ENCODE measurements at regions not wholly inside any gene's neighbourhood (a gene's known extent, or its start where the extent isn't known, plus 50 kb on each side); places are given as distances from the start of the nearest gene placed in this dataset.

GRCh38 chr1:47572731-47573430 is 135.0 kb downstream of the FOXD2 start:
- FAIRE-seq (no peak), DNase-seq (ENCODE audit: insufficient read length, low spot score) (no peak)

DNA sequence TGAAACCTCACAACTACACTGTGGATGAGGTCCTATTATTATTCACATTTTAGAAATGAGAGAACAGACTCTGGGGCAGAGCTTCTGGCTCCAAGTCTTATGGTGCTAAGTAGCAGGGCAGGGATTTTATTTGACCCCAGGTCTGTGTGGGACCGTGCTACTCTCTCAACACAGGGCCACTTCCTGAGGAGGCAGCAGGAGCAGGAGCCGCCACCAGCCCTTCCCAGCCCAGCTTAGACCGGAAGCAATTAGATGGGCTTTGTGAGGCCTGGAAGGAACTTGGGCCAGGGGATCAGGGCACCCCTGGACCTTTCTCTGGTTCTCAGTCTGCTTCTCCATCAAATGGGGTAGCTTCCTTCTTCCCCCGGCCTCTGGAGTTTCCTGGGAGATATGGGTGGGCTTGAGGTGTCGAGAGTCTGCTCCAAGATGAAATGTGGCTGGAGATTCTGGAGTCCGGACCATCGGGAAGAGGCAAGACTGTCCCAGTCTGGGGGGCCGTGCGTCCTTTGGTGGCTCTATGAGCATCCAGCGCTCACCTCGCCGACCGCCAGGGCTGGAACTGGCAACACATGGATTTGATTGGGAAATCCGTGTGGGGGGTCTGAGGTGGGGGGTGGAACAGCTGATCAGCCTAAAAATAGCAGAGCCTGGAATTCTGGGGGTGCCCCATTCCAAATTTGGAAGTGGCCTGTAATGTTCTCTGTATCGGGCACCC is 136.8 kb downstream of the FOXD2 start:
- no peak for FAIRE-seq
- no peak for DNase-seq (ENCODE audit: insufficient read length, low spot score)

DNA sequence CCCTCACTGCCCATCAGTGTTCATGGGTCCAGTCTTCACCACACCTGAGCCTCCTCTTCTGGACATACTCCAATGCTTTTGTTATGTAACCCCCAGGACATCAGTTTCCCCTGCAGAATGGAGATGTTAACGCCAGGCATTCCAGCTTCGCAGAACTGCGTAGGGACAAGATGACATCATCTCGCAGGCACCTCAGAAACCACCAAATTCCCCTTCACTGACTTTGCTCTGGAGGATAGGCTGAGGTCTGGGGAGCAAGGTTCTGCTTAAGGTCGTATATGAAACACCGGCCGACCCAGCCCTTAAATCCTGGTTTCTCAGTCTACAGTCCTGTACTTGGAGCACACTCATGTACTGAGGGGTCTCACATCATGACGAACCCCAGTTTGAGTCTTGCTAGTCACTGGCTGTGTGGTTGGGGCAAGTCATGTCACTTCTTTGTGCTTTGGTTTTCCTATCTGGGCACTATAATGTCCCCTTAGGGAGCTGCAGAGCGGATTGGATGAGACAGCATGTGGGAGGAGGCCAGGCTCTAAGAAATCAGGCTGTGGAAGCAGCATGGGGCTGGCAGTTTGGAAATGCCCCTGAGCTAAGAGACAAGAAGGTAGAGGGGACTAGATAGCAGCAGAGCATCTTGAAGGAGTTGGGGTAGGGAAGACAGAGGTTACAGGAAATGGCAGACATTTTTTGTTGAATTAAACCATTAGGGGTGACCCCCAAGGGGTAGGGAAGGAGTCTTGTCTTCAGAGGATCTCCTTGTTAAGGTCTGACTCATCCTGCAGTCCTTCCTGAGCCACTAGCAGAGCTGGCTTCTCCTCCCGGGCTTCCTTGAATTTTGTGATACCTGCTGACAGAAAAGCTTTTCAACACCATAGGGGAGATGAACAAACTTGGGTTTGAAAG is 138.3 kb downstream of the FOXD2 start:
- no peak for FAIRE-seq
- DNase-seq (ENCODE audit: insufficient read length, low spot score), result no peak

- no peak for FAIRE-seq
- no peak for DNase-seq (ENCODE audit: insufficient read length, low spot score)
Measured at GRCh38 chr1:47576758-47577115, 138.9 kb downstream of the FOXD2 start.

DNA sequence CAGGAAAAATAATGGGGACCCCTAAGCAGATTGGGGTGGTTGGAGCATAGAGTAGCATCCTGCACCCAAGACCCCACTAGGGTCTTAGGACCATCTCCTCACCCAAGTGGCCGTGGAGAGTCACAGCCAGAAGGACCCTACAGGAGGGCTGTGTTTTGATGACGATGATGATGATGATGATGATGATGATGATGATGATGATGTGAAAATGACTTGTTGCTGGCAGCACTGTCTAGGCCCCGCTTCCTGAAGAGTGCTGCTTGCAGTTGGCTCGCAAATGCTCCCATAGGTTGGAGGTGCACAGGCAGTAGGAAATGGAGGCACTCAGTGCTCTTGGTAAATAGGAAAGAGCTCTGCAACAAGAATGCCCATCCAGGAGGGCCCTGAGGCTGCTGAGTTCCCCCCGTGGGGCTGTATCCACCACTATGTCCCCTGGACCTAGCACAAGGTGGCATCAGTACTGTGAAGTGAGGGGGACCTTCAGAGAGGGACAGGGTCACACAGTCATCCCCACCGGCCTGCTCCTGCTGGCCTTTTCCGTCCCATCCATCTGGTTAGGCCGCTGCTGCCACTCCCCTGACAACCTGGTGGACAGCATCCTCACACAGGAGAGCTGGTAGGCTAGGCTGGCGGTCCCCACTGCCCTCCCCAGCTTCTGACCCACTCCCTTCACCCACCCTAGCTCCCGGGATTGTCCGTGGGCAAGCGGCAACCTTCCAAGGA is 139.6 kb downstream of the FOXD2 start:
- FAIRE-seq, result no peak
- no peak for DNase-seq (ENCODE audit: insufficient read length, low spot score)

DNA sequence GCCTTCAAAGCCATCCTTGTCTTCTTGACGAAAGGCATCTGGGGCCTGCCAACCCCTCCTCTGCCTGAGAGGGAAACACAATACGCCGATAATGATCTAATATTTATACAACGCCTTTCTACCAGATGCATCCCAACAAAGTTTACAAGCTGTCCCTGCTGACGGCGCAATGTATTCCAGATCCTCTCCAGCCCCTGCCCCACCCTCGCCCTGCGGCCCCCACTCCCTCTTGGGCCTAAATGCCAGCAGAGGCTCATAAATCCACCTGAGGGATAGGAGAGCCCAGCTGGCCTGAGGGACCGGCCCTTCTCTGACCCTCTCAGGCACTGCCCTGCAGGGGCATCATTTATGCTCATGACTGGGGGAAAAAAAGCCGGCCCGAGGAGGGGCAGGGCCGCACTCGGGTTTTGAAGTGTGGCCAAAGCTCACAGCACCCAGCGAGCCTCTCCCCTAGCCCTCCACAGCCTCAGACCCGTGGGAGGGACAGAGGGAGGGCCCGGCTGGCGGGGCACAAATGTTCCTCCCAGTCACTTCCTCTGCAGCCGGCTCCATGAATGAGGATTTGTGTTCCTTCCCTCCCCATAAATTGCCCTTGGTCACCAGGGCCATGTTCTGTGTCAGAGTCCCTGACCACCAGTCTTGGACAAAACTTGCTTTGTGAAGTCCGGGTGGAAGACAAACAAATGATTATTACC is 140.3 kb downstream of the FOXD2 start:
- FAIRE-seq (no peak), DNase-seq (ENCODE audit: insufficient read length, low spot score) (no peak)

- FAIRE-seq (no peak), DNase-seq (ENCODE audit: insufficient read length, low spot score) (no peak)
Measured at GRCh38 chr1:47578721-47579419, 141.0 kb downstream of the FOXD2 start.

- DNase-seq (ENCODE audit: insufficient read length, low spot score) (no peak), FAIRE-seq (no peak)
Measured at GRCh38 chr1:47579809-47580208, 142.0 kb downstream of the FOXD2 start.

GRCh38 chr1:47580451-47580995 is 142.7 kb downstream of the FOXD2 start:
- FAIRE-seq, result no peak

DNA sequence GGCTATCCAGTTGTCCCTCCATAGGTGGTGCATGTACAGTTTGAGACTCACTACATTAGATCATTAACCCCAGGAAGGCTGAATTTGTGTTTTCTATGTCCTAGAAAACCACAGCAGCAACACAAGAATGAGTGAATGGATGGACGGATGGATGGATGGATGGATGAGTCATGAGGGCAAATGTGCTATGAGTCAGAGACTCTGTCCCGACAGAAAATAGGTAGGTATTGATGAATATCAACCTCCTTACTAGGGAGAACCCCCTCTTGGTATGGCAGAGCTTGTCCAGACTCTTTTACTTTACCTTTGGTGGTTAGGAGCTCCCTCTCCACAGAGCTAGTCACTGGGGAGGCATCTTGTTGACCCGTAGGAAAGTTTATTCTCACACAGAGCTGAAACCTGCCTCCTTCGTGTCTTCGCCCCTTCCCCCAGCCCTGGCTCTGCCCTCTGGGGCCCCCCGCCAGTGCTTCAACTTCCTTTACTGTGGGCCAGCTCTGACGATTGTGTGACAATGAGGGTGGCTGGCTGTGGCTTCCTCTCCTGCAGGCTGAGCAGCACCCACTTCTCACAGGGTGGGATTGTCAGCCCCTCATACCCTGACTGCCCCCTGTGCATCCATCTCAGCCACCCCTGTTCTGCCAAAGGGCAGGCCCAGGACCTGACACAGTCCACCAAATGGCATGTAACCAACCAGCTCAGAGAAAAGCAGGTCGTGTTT is 145.2 kb downstream of the FOXD2 start:
- FAIRE-seq, result no peak
- DNase-seq (ENCODE audit: insufficient read length, low spot score), result no peak

More at GRCh38 chr1:47580451-47580995, 142.7 kb downstream of the FOXD2 start:
- DNase-seq (ENCODE audit: insufficient read length, low spot score), result no peak

- FAIRE-seq (no peak), DNase-seq (ENCODE audit: insufficient read length, low spot score) (no peak)
Measured at GRCh38 chr1:47584249-47584648, 146.4 kb downstream of the FOXD2 start.

DNA sequence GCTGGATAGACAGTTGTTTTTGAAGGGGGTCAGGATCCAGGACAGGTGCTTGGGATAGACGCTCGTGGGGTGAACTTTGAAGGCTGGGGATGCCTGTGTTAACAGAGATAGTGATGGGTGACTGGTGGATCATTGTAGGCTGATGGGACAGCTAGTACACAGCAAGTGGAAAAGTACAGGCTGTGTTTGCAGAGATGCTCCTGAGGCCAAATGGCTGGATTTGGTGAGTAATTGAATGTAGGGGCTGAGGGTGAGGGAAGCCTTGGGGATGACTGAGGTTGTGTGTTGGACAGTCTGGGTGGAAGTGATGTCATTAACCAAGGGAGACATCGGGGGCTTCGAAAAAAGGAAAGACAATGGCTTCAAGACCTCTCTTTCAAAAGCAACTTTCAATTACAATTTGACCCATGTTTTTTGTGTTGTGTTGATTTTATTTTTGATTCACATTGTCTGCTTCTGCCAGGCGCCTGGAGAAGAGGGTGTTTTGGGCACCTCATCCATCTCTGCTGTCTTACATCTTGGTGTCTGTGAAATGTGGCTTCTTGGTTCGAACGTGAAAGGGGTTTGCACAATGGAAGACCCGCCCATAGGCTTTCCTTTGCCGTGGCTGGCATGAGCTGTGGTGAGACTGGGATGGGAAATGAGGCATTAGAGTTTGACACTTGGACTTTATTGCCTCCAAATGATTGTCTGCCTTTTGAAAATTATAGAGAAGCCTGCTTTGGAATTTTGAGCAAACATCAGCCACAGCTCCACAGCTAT is 147.5 kb downstream of the FOXD2 start:
- DNase-seq (ENCODE audit: insufficient read length, low spot score), result no peak
- no peak for FAIRE-seq

GRCh38 chr1:47587891-47588582 is 150.2 kb downstream of the FOXD2 start:
- FAIRE-seq (no peak), DNase-seq (ENCODE audit: insufficient read length, low spot score) (no peak)

DNA sequence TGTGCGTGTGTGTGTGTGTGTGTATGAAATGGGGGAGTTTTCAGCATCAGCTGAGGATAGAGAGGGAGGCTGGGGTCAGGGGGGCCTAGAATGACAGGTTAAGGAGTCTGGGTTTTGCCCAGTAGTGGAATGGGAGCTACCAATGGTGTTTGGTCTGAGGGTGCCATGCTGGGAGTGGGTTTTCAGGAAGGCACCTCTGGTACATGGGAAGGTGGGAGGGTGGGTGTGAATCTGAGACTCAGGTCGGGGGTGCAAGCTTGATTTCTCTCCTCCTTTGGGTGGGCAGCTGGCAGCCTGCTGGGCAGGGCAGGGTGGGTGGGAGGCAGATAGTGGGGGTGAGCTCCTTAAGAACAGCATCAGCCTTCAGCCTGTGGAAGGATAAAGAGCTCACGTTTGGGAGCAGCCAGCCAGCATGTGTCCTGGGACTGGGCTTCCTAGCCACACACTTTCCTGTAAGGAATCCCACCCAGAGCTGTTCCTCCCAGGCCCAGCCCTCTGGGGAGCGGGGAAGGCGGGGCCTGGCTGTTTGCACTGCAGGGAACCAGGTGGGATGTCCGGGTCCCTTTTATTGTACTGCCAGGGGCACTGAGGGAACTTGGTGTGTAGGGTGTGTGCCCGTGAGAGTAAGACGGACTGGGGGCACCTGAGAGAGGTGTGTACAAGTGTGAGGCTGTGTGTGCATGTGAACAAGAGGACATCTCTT is 152.8 kb downstream of the FOXD2 start:
- DNase-seq (ENCODE audit: insufficient read length, low spot score) (no peak), FAIRE-seq (no peak)

GRCh38 chr1:47591801-47592200 is 154.0 kb downstream of the FOXD2 start:
- no peak for DNase-seq (ENCODE audit: insufficient read length, low spot score)
- no peak for FAIRE-seq

GRCh38 chr1:47592296-47593012 is 154.6 kb downstream of the FOXD2 start:
- FAIRE-seq, result no peak
- no peak for DNase-seq (ENCODE audit: insufficient read length, low spot score)

Data from GM19239 (cell line).